ENCODE measurements at regions not wholly inside any gene's neighbourhood (a gene's known extent, or its start where the extent isn't known, plus 50 kb on each side); places are given as distances from the start of the nearest gene placed in this dataset.

DNA sequence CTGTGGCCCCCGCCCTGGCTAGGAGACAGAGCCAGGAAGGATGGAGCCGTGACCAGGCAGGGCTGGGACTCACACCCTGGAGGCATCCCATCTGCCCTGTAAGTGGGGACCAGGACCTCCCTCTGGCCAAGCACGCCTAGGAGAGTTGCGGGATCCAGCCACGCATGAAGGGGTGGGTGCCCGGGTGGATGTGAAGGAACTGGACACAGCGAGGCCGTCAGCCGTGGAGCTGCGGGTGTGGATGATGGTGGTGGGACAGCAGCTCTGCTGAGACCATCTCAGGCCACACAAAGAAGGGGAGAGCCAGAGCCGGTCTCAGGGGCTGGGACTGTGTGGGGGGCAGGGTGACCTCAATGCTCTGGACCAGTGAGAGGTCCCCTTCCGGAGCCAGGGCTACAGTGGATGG, 746.4 kb downstream of the BRD1 start:
- H3K4me3 ChIP-seq (ENCODE audit: low read depth, low read length): no peak overlapping the region
- DNase-seq (ENCODE audit: low read depth): no peak
- TF ChIP-seq, protein P1, sequence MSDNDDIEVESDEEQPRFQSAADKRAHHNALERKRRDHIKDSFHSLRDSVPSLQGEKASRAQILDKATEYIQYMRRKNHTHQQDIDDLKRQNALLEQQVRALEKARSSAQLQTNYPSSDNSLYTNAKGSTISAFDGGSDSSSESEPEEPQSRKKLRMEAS (IDR thresholded peaks at IDR 0.05; ENCODE audit: low read depth, low read length): no peak
- TF ChIP-seq, protein P2, sequence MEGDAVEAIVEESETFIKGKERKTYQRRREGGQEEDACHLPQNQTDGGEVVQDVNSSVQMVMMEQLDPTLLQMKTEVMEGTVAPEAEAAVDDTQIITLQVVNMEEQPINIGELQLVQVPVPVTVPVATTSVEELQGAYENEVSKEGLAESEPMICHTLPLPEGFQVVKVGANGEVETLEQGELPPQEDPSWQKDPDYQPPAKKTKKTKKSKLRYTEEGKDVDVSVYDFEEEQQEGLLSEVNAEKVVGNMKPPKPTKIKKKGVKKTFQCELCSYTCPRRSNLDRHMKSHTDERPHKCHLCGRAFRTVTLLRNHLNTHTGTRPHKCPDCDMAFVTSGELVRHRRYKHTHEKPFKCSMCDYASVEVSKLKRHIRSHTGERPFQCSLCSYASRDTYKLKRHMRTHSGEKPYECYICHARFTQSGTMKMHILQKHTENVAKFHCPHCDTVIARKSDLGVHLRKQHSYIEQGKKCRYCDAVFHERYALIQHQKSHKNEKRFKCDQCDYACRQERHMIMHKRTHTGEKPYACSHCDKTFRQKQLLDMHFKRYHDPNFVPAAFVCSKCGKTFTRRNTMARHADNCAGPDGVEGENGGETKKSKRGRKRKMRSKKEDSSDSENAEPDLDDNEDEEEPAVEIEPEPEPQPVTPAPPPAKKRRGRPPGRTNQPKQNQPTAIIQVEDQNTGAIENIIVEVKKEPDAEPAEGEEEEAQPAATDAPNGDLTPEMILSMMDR (IDR thresholded peaks at IDR 0.05; ENCODE audit: low read depth, low read length): no peak
- no peak for TF ChIP-seq MYC (IDR thresholded peaks at IDR 0.05; ENCODE audit: low read depth, low read length)
- no peak for TF ChIP-seq POLR2A (IDR thresholded peaks at IDR 0.05; ENCODE audit: extremely low read depth, insufficient read length)

DNA sequence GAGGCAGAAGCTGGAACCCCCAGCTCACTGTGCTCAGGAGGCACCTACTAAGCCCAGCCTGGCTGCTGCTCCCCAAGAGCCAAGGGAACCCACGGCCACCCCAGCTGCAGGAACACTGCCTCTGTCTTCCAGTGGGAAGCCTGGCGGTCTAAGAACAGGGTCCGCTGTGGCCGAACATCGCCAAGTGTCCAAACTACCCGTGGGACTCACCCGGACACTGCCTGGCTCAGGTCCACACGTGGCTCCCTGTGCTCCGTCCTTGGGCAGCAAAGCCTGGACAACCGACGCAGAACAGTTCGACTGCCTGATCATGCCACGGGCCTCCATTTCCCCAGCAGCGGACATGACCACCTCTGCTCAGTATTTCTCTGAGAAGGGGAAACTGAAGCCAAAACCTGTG, 747.0 kb downstream of the BRD1 start:
- TF ChIP-seq POLR2A (IDR thresholded peaks at IDR 0.05; ENCODE audit: extremely low read depth, insufficient read length): no peak
- TF ChIP-seq, protein P1 (IDR thresholded peaks at IDR 0.05; ENCODE audit: low read depth, low read length): no peak
- no peak for TF ChIP-seq MYC (IDR thresholded peaks at IDR 0.05; ENCODE audit: low read depth, low read length)
- TF ChIP-seq, protein P2 (IDR thresholded peaks at IDR 0.05; ENCODE audit: low read depth, low read length): no peak
- H3K4me3 ChIP-seq (ENCODE audit: low read depth, low read length): no peak overlapping the region
- DNase-seq (ENCODE audit: low read depth): no peak

DNA sequence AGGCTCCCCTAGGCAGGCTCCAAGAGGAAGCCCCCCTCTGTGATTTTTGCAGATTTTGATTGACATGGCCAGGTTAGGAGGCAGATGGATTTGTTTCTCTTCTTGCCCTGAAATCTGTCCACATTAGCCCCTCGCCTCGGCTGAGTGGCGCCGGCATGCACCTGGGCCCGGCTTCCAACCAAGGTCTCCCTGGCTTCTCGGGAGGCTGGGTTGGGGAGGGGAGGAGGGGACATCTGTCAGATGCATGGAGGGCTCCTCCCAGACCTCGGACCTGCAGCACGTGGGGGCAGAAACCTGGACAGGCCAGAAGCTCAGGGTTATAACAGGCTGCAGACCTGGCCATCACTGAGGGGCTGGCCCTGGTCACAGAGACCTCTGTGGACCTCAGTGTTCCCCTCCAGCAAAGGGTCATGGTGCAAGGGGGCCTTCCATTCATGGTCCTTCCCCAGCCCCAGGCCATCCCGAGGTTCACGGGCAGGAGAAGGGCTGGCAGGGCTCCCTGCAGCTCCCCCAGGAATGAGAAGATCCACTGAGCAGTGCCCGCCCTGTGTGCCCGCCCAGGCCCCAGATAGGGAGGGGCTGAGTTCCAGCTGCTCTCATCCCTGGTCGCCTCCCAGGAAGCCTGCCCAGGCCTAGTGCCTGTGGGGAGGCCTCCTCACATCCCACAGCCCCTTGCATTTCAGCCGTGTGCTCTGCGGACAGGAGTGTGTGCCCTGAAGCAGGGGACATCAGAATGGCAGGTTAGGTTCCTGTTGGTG, 747.8 kb downstream of the BRD1 start:
- H3K4me3 ChIP-seq (ENCODE audit: low read depth, low read length): no peak overlapping the region
- TF ChIP-seq, protein P1 (IDR thresholded peaks at IDR 0.05; ENCODE audit: low read depth, low read length): no peak
- TF ChIP-seq POLR2A (IDR thresholded peaks at IDR 0.05; ENCODE audit: extremely low read depth, insufficient read length): no peak
- TF ChIP-seq MYC (IDR thresholded peaks at IDR 0.05; ENCODE audit: low read depth, low read length): no peak
- TF ChIP-seq, protein P2 (IDR thresholded peaks at IDR 0.05; ENCODE audit: low read depth, low read length): no peak
- no peak for DNase-seq (ENCODE audit: low read depth)

DNA sequence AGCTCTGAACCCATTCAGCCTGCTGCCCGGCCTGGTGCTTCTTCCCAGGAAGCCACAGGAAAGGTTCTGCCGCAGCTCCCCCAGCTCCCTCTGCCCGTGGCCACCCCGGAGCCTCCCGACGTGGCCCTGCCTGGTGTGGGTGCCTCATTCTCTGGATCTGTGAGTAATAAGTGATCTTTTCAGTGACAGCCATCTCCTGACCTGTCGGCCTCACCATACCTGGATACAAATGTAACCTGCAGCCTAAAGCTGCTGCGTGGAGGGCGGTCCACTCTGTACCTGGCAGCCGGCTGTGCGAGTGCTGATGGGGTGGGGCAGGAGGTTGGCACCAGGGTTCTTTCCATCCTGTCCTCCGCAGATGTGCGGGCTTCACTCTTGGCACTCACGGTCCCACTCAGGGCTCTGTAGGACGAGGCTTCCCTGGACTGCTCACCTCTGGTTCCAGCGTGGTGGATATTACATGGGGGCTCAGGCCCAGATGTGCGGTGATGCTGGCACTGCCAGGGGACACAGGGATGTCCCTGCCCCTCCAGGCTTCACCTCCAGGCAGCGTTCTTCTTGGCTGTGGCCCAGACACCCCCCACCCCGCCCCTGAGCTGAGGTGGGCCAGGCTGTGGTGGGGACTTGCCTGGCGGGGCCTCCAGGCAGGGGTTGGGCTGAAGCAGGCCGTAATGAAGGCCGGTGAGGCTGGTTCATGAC, 748.5 kb downstream of the BRD1 start:
- TF ChIP-seq POLR2A (IDR thresholded peaks at IDR 0.05; ENCODE audit: extremely low read depth, insufficient read length) (no peak), MYC (IDR thresholded peaks at IDR 0.05; ENCODE audit: low read depth, low read length) (no peak)
- TF ChIP-seq, protein P1 (IDR thresholded peaks at IDR 0.05; ENCODE audit: low read depth, low read length): no peak
- TF ChIP-seq, protein P2 (IDR thresholded peaks at IDR 0.05; ENCODE audit: low read depth, low read length): no peak
- H3K4me3 ChIP-seq (ENCODE audit: low read depth, low read length): no peak overlapping the region
- DNase-seq (ENCODE audit: low read depth): no peak

DNA sequence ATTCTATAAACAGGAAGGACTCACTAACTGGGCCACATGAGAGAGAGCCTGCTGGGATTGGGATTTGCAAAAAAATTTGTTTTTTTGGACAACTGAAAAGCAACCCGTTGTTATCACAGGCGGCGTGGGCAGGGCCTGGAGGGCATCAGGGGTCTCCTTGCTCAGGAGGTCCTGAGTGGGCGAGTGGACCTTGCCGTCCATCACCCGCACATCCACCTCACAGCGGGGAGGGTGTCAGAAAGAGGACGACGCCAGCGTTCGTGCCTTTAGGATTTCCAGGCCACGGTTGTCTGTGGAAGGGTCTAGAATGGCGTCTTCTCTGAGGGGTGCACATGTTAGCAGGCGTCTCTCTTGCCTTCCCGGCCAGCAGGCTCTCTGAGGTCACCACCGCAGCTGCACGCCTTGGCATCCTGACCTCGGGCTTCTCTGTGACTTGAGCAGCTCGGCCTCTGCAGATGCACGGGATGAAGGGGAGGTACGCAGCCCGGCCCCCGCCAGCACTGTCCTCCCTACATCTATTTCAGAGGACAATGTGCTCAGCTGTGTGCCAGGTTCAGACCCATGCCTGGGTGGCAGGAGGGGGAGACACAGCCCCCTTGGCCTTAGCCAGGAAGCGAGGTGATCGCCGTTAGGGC, 749.5 kb downstream of the BRD1 start:
- DNase-seq (ENCODE audit: low read depth): no peak
- no peak overlapping the region for H3K4me3 ChIP-seq (ENCODE audit: low read depth, low read length)
- TF ChIP-seq POLR2A (IDR thresholded peaks at IDR 0.05; ENCODE audit: extremely low read depth, insufficient read length) (no peak), MYC (IDR thresholded peaks at IDR 0.05; ENCODE audit: low read depth, low read length) (no peak)
- TF ChIP-seq, protein P1 (IDR thresholded peaks at IDR 0.05; ENCODE audit: low read depth, low read length): no peak
- TF ChIP-seq, protein P2 (IDR thresholded peaks at IDR 0.05; ENCODE audit: low read depth, low read length): no peak

Data from NB4 (cell line).